ENCODE measurements at regions not wholly inside any gene's neighbourhood (a gene's known extent, or its start where the extent isn't known, plus 50 kb on each side); places are given as distances from the start of the nearest gene placed in this dataset.
"Not testable (repeated sequence)": the region's sequence is repeated elsewhere in the genome, so short reads cannot be mapped to it uniquely, and the experiment has no call there.

- ATAC-seq (replicated peaks) (no peak), DNase-seq (no peak)
- peak overlapping the region in 1 of 2 donors; percentile 13 for H3K4me3 Mint-ChIP-seq
- no peaks in the 10 kb centered on the region for H3K9me3 Mint-ChIP-seq
- H3K27me3 Mint-ChIP-seq = peaks cover 20 to 26% of the 10 kb centered on the region in 2 donors
- H3K4me1 Mint-ChIP-seq (ENCODE audit: low read depth in 2 of 2) = peaks cover 0 to 7% of the 10 kb centered on the region in 2 donors
- no peaks in the 10 kb centered on the region for H3K36me3 Mint-ChIP-seq (ENCODE audit: insufficient read depth)
- no peak overlapping the region for H3K27ac Mint-ChIP-seq
Measured at GRCh38 chr16:58815181-58815888, 81.2 kb upstream of the GOT2 start.

- Mint-ChIP-seq H3K36me3 (ENCODE audit: insufficient read depth) (no peaks in the 10 kb centered on the region), H3K9me3 (no peaks in the 10 kb centered on the region), H3K27me3 (peaks cover 14 to 20% of the 10 kb centered on the region in 2 donors), H3K4me3 (peak overlapping the region; percentile 54 to 63), H3K4me1 (ENCODE audit: low read depth in 2 of 2) (peaks cover 0 to 7% of the 10 kb centered on the region in 2 donors), H3K27ac (no peak overlapping the region)
- peak; percentile 39 for ATAC-seq (replicated peaks)
- DNase-seq = peak in 2 of 3 experiments; percentile 2 to 10
Measured at GRCh38 chr16:58814348-58814801, 80.3 kb upstream of the GOT2 start.

GRCh38 chr16:58809213-58809612 is 75.1 kb upstream of the GOT2 start:
- Mint-ChIP-seq H3K27ac (no peak overlapping the region), H3K27me3 (peaks cover 19% of the 10 kb centered on the region in 2 donors), H3K9me3 (peaks cover 0 to 7% of the 10 kb centered on the region in 2 donors), H3K4me1 (ENCODE audit: low read depth in 2 of 2) (peaks cover 0 to 2% of the 10 kb centered on the region in 2 donors), H3K36me3 (ENCODE audit: insufficient read depth) (no peaks in the 10 kb centered on the region), H3K4me3 (no peak overlapping the region)
- ATAC-seq (replicated peaks) = no peak
- no peak for DNase-seq

- peaks cover 19 to 26% of the 10 kb centered on the region in 2 donors for H3K27me3 Mint-ChIP-seq
- ATAC-seq (replicated peaks) = no peak
Measured at GRCh38 chr16:58807276-58807675, 73.2 kb upstream of the GOT2 start.

GRCh38 chr16:58801838-58802237 is 67.7 kb upstream of the GOT2 start:
- no peaks in the 10 kb centered on the region for H3K4me1 Mint-ChIP-seq (ENCODE audit: low read depth in 2 of 2)
- peaks cover 0 to 7% of the 10 kb centered on the region in 2 donors for H3K9me3 Mint-ChIP-seq
- peaks cover 2% of the 10 kb centered on the region for H3K36me3 Mint-ChIP-seq (ENCODE audit: insufficient read depth)
- H3K4me3 Mint-ChIP-seq = no peak overlapping the region
- peaks cover 13 to 20% of the 10 kb centered on the region in 2 donors for H3K27me3 Mint-ChIP-seq
- H3K27ac Mint-ChIP-seq = no peak overlapping the region
- no peak for DNase-seq
- ATAC-seq (replicated peaks) = no peak

More at GRCh38 chr16:58807276-58807675, 73.2 kb upstream of the GOT2 start:
- Mint-ChIP-seq H3K27ac (no peak overlapping the region), H3K36me3 (ENCODE audit: insufficient read depth) (no peaks in the 10 kb centered on the region), H3K4me3 (no peak overlapping the region), H3K4me1 (ENCODE audit: low read depth in 2 of 2) (no peaks in the 10 kb centered on the region), H3K9me3 (peaks cover 0 to 7% of the 10 kb centered on the region in 2 donors)
- DNase-seq = no peak

- Mint-ChIP-seq H3K4me1 (ENCODE audit: low read depth in 2 of 2) (no peaks in the 10 kb centered on the region), H3K4me3 (no peak overlapping the region), H3K27ac (no peak overlapping the region), H3K9me3 (no peaks in the 10 kb centered on the region), H3K27me3 (peaks cover 19 to 51% of the 10 kb centered on the region in 2 donors), H3K36me3 (ENCODE audit: insufficient read depth) (peaks cover 2% of the 10 kb centered on the region)
- no peak for ATAC-seq (replicated peaks)
- no peak for DNase-seq
Measured at GRCh38 chr16:58797137-58797801, 63.2 kb upstream of the GOT2 start.

- Mint-ChIP-seq H3K27me3 (peaks cover 40 to 61% of the 10 kb centered on the region in 2 donors), H3K4me1 (ENCODE audit: low read depth in 2 of 2) (no peaks in the 10 kb centered on the region), H3K9me3 (no peaks in the 10 kb centered on the region), H3K27ac (no peak overlapping the region), H3K4me3 (no peak overlapping the region), H3K36me3 (ENCODE audit: insufficient read depth) (no peaks in the 10 kb centered on the region)
- DNase-seq = no peak
- no peak for ATAC-seq (replicated peaks)
Measured at GRCh38 chr16:58793366-58793765, 59.2 kb upstream of the GOT2 start.

- Mint-ChIP-seq H3K27me3 (peaks cover 47 to 69% of the 10 kb centered on the region in 2 donors), H3K27ac (no peak overlapping the region), H3K4me1 (ENCODE audit: low read depth in 2 of 2) (no peaks in the 10 kb centered on the region), H3K4me3 (no peak overlapping the region), H3K36me3 (ENCODE audit: insufficient read depth) (no peaks in the 10 kb centered on the region), H3K9me3 (no peaks in the 10 kb centered on the region)
- ATAC-seq (replicated peaks) = no peak
- no peak for DNase-seq
Measured at GRCh38 chr16:58792188-58792587, 58.1 kb upstream of the GOT2 start.

GRCh38 chr16:58790816-58791557 is 56.9 kb upstream of the GOT2 start:
- ATAC-seq (replicated peaks); H3K4me1 Mint-ChIP-seq (ENCODE audit: low read depth in 2 of 2); H3K36me3 Mint-ChIP-seq (ENCODE audit: insufficient read depth); H3K27ac Mint-ChIP-seq; H3K4me3 Mint-ChIP-seq; H3K9me3 Mint-ChIP-seq; DNase-seq: not testable (repeated sequence)
- peaks cover 59 to 72% of the 10 kb centered on the region in 2 donors for H3K27me3 Mint-ChIP-seq

GRCh38 chr16:58789351-58789750 is 55.2 kb upstream of the GOT2 start:
- H3K4me3 Mint-ChIP-seq = no peak overlapping the region
- H3K36me3 Mint-ChIP-seq (ENCODE audit: insufficient read depth) = no peaks in the 10 kb centered on the region
- no peaks in the 10 kb centered on the region for H3K9me3 Mint-ChIP-seq
- peaks cover 54 to 75% of the 10 kb centered on the region in 2 donors for H3K27me3 Mint-ChIP-seq
- H3K4me1 Mint-ChIP-seq (ENCODE audit: low read depth in 2 of 2) = no peaks in the 10 kb centered on the region
- ATAC-seq (replicated peaks) (no peak), DNase-seq (no peak)
- no peak overlapping the region for H3K27ac Mint-ChIP-seq

All from effector memory CD8-positive, alpha-beta T cell (primary cell).